Loucy (cell line): ENCODE measurements at regions not wholly inside any gene's neighbourhood (a gene's known extent, or its start where the extent isn't known, plus 50 kb on each side); places are given as distances from the start of the nearest gene placed in this dataset.

Source experiments
- H2AFZ ChIP-seq: fragments of 200-600 bp; sonication (generic); 2 replicates; pipeline ENCODE4 v1.6.0; 2016; ENCODE audit warnings: antibody characterized with exemption, mild to moderate bottlenecking, low read length, moderate library complexity
- H3F3A ChIP-seq: fragments of 200-600 bp; 2 replicates; pipeline ENCODE4 v1.6.0; 2016; ENCODE audit warnings: antibody characterized with exemption, low read depth, mild to moderate bottlenecking
- H3K27me3 ChIP-seq: fragments of 200-600 bp; sonication (generic); 2 replicates; pipeline ENCODE4 v1.6.1; 2014; ENCODE audit warnings: low read length, mild to moderate bottlenecking; ENCODE audit not compliant: insufficient read depth, poor library complexity, severe bottlenecking
- H3K36me3 ChIP-seq: fragments of 200-600 bp; sonication (generic); 2 replicates; pipeline ENCODE4 v1.6.1; 2016; ENCODE audit warnings: low read length; ENCODE audit not compliant: insufficient read depth
- H3K4me1 ChIP-seq: fragments of 200-600 bp; sonication (generic); 2 replicates; pipeline ENCODE4 v1.5.1; 2014; ENCODE audit warnings: low read length, mild to moderate bottlenecking; ENCODE audit not compliant: insufficient read depth, poor library complexity, severe bottlenecking
- H3K4me2 ChIP-seq: fragments of 200-600 bp; sonication (generic); 2 replicates; pipeline ENCODE4 v1.6.0; 2014; ENCODE audit warnings: antibody characterized with exemption, low read length, low read depth, mild to moderate bottlenecking; ENCODE audit not compliant: poor library complexity, severe bottlenecking
- H3K4me3 ChIP-seq: fragments of 200-600 bp; sonication (generic); 2 replicates; pipeline ENCODE4 v1.5.1; 2014; ENCODE audit warnings: low read length, mild to moderate bottlenecking, mixed read lengths; ENCODE audit not compliant: poor library complexity, severe bottlenecking
- H3K79me2 ChIP-seq: fragments of 200-600 bp; sonication (generic); 2 replicates; pipeline ENCODE4 v1.6.1; 2014; ENCODE audit warnings: low read length; ENCODE audit not compliant: insufficient read depth
- H3K9ac ChIP-seq: fragments of 200-600 bp; sonication (generic); 2 replicates; pipeline ENCODE4 v1.6.0; 2014; ENCODE audit warnings: mild to moderate bottlenecking, low read depth, low read length, moderate library complexity; ENCODE audit not compliant: poor library complexity, severe bottlenecking
- H3K9me2 ChIP-seq: fragments of 200-600 bp; sonication (generic); replicated peaks from 2 replicates; pipeline ENCODE4 v1.6.1; 2016; ENCODE audit warnings: low read depth, low read length, mixed read lengths
- H3K9me3 ChIP-seq: fragments of 200-600 bp; sonication (generic); 2 replicates; pipeline ENCODE4 v1.6.1; 2014; ENCODE audit warnings: mild to moderate bottlenecking, antibody characterized with exemption, low read length, low read depth; ENCODE audit not compliant: insufficient read depth
- H4K20me1 ChIP-seq: fragments of 200-600 bp; sonication (generic); 2 replicates; pipeline ENCODE4 v1.6.0; 2014; ENCODE audit warnings: antibody characterized with exemption, low read length, mild to moderate bottlenecking; ENCODE audit not compliant: insufficient read depth, poor library complexity, severe bottlenecking
- CTCF ChIP-seq: fragments of 200-600 bp; sonication (generic); conservative IDR thresholded peaks from 2 replicates; pipeline ENCODE4 v1.5.1; 2014; ENCODE audit warnings: mild to moderate bottlenecking, antibody characterized with exemption, low read length
- EZH2phosphoT487 ChIP-seq: fragments of 200-600 bp; IDR thresholded peaks from 2 replicates; pipeline ENCODE4 v1.6.1; 2018; ENCODE audit warnings: antibody characterized with exemption, mild to moderate bottlenecking, moderate library complexity, borderline replicate concordance

- no peak for TF ChIP-seq CTCF
- TF ChIP-seq EZH2phosphoT487: no peak
- H3K9me2 ChIP-seq: no peaks in the 10 kb centered on the region
- H4K20me1 ChIP-seq: no peaks in the 10 kb centered on the region
- no peak overlapping the region for H3K9ac ChIP-seq
- H3K4me2 ChIP-seq: no peak overlapping the region
- no peaks in the 10 kb centered on the region for H3K79me2 ChIP-seq
- no peak overlapping the region for H3K4me3 ChIP-seq
- H3K27me3 ChIP-seq: no peaks in the 10 kb centered on the region
- no peaks in the 10 kb centered on the region; the same call in 1 of the 2 replicates for H3K9me3 ChIP-seq
- H3K36me3 ChIP-seq: no peaks in the 10 kb centered on the region
- no peaks in the 10 kb centered on the region for H3K4me1 ChIP-seq
- H3F3A ChIP-seq: no peaks in the 10 kb centered on the region
- no peak overlapping the region for H2AFZ ChIP-seq
Measured at GRCh38 chr15:61444585-61444984, 215.5 kb upstream of the RORA start.

GRCh38 chr15:61442821-61443220 lies 213.7 kb upstream of the RORA start:
- Histone ChIP-seq H3K4me2 (no peak overlapping the region), H3K9ac (no peak overlapping the region), H3K27me3 (no peaks in the 10 kb centered on the region), H3K9me3 (no peaks in the 10 kb centered on the region; the same call in 1 of the 2 replicates), H3K4me1 (no peaks in the 10 kb centered on the region), H3K4me3 (no peak overlapping the region), H3K9me2 (no peaks in the 10 kb centered on the region), H2AFZ (no peak overlapping the region), H3K79me2 (no peaks in the 10 kb centered on the region), H3F3A (no peaks in the 10 kb centered on the region), H3K36me3 (no peaks in the 10 kb centered on the region), H4K20me1 (no peaks in the 10 kb centered on the region)
- TF ChIP-seq CTCF: no peak
- no peak for TF ChIP-seq EZH2phosphoT487

GRCh38 chr15:61441891-61442290 lies 212.8 kb upstream of the RORA start:
- Histone ChIP-seq H3K9me2 (no peaks in the 10 kb centered on the region), H3K4me1 (no peaks in the 10 kb centered on the region), H2AFZ (no peak overlapping the region), H3K9me3 (no peaks in the 10 kb centered on the region; the same call in 1 of the 2 replicates), H3K27me3 (no peaks in the 10 kb centered on the region), H3K36me3 (no peaks in the 10 kb centered on the region), H3K9ac (no peak overlapping the region), H3F3A (no peaks in the 10 kb centered on the region), H3K4me2 (no peak overlapping the region), H3K79me2 (no peaks in the 10 kb centered on the region), H3K4me3 (no peak overlapping the region), H4K20me1 (no peaks in the 10 kb centered on the region)
- no peak for TF ChIP-seq EZH2phosphoT487
- TF ChIP-seq CTCF: no peak
